ENCODE measurements at regions not wholly inside any gene's neighbourhood (a gene's known extent, or its start where the extent isn't known, plus 50 kb on each side); places are given as distances from the start of the nearest gene placed in this dataset.
A peak's percentile ranks its signal among the peaks of the same experiment; 100 is the strongest.

DNA sequence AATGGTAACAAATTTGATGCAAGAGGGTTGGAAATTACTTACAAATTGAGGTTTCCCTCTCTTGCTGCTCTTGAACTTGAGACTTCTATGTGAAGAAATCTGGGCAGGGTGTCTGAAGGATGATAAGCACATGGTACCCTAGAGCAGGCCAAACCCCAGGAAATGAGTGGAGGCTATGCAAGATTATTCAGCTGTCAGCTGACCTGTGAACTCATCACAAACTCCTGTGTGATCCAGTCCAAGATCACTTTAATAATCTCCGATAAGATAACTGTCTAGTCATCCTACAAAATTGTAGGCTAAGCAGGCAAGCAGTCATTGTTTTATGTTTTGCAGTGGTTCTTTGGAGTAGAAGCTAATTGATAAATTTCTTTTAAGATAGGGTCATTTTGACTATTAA is 213.1 kb downstream of the BTBD3 start:
- no peak for DNase-seq

DNA sequence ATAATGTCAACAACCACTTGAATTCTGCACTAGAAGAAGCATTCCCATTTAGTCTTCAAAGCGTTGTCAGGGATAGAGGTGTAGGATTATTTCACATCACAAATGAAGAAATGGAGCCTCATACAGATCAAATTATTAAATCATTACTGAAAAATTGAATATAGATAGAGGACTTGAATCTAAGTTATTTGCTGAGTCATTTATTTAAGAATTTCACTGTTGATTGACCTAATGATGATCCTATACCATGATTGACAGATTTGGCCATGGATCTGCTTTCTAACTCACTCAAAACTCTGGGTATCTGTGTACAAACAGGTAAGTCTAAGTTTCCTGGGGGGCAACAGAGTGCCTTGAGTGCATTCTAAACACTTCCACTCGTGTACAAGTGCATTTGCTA is 215.9 kb downstream of the BTBD3 start:
- DNase-seq: no peak

DNA sequence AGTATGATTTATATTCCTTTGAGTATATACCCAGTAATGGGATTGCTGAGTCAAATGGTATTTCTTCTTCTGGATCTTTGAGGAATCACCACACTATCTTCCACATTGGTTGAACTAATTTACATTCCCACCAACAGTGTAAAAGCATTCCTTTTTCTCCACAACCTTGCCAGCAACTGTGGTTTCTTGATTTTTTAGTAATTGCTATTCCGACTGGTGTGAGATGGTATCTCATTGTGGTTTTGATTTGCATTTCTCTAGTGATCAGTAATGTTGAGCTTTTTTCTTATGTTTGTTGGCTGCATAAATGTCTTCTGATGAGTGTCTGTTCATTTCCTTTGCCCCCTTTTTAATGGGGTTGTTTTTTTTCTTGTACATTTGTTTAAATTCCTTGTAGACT is 228.3 kb downstream of the BTBD3 start:
- peak; percentile 67 for DNase-seq

DNA sequence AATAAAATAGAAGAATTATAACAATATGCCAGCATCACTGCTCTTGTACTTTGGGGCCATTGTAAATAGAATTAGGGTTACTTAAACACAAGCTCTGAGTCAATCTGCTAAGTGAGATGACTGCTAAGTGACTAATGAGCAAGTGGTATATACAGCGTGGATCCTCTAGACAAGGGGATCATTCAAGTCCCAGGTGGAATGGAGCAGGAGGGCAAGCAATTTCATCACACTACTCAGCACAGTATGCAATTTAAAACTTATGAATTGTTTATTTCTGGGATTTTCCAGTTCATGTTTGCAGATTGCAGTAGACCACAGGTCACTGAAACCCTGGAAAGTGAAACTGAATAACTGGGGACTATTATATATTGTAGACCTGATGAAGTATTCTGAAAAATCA is 235.3 kb downstream of the BTBD3 start:
- peak; percentile 58 for DNase-seq

DNA sequence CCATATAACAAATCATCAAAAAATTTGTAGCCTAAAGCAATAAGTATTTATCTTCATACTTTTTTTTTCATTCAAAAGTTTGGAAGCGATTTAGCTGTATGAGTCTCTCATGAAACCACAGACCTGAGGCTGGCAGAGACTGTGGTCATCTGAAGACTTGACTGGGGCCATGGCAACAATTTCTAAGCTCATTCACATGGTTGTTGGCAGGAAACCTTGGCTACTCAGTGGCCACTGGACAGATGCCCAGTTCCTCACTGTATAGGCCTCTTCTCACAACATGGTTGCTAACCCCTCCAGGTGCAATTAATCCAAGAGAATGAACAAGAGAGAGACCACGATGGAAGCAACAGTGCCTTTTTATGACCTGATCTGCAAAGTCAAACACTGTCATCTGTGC is 235.9 kb downstream of the BTBD3 start:
- peak; percentile 80 for DNase-seq

DNA sequence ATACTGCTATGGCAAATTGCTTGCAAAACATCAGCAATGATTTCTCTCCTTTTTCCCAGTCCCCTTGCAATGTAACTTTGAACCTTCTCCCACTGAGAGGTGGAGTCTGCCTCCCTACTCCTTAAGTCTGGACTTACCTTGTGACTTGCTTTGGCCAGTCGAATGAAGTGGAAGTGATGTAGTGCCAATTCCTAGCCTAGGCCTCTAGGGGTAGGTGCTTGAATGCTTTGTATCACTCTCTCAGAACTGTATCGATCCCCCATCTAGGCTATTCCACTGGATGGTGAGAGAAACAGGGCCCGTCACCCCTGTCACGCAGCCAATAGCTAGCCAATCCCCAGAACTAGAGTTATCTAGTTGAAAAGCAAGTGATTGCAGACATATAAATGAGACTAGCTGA is 238.6 kb downstream of the BTBD3 start:
- no peak for DNase-seq

DNA sequence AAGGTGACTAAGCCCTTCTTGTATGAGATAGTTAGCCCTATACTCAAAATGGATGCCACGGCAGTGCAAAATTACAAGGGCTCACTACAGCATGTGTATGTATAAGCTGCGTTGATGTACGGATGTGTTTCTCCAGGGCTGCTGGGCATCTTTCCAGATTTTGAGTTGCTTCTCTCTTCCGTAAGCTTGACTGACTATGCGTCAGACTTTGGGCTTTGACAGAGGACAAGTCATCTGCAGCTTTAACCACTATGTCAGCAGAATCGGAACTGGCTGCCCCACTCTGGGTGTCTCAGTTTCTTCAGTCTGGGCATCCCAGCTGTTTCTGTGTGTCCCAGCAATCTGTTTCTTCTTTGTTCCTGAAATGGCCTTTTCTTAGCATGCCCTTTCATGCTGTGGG is 241.6 kb downstream of the BTBD3 start:
- DNase-seq: peak; percentile 82

DNA sequence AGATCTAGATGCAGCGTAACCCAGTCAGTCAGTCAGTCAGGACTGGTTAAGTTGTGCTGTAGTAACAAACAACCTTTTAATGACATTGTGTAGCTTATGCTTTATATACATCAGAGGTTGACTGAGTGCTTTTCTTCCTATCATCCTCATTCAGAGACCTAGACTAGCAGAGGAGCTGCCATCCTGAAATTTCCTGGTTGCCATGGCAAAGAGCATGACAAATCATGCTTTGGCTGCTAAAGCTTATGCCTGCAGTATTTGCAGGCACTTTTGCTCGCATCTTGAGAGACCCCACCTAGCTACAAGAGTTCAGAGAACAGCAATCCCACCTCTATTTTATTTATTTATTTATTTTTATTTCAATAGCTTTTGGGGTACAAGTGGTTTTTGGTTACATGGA is 244.0 kb downstream of the BTBD3 start:
- DNase-seq: no peak

DNA sequence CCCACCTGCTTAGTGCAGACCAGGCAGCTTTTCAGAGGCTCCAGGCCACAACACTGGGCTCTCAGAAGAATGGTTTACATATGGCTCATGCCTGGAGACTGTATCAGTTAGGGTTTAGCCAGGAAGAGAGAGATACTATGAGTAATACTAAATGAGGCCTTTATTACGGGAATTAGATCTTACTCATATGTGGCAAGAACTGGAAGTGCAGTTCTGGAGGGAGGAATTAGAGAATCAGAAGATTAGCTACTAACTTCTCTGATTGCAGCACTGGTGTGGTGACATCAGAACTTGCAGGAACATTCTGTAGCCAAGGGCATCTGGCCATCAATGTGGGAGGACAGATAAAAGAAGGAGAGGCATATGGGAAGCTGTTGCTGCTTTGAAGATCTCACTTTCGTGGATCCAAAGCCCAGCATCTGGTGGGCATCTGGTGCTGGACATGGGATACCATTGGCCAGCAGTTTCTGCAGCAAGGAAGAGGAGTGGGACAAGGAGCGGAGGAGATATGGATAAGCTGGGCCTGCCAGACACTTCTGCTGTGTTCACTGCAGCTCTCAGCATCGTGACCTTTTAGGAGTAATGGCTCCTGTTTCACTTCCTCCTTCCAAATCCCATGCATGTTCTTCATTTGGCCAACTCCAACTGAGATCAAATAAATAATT is 248.5 kb downstream of the BTBD3 start:
- DNase-seq: peak; percentile 95

DNA sequence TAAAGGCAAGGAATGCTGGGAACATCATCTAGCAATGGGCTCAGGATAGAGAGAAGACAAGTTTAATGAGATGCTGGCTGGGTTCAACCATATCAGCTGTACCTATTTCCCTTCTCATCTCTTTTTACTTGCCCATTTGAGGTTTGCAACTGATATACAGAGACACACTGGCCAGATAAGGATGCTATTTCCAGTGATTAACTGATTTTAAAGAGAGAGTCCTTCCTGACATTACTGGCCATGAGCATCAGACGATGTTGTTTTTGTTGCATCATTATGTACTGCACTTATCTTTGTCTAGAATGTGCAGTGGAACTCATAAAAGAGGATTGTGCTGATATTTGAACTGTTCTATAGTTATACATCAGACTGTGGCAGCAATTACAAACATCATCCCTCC is 252.7 kb downstream of the BTBD3 start:
- DNase-seq: no peak

DNA sequence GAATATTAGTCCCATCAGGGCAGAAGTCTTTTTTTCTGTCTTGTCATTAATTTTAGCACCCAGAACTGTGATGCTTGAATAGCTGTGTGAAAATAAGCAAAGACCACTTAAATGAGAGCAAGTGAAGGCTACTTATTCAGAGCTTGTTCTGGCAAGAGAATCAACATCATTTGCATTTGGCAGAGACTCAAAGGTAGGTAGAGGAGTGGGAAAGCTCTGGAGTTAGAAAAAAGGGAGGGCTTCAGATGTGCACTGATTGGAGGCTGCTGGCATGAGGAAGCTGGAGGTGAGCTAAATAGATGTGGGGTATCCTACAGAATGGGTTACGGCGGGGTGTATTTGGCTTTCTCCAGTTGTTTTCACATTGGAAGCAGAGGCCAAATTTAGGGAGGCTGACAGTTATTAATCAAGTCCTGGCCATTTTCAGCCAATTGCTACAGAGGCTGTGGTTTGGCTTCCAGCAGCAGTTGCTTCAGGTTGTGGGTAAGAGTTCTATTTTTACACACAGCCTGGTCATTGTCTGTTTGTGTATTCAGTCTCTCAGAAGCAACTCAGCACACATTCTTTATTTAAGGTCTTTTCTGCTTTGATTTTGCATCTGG is 254.3 kb downstream of the BTBD3 start:
- peak; percentile 94 for DNase-seq

DNA sequence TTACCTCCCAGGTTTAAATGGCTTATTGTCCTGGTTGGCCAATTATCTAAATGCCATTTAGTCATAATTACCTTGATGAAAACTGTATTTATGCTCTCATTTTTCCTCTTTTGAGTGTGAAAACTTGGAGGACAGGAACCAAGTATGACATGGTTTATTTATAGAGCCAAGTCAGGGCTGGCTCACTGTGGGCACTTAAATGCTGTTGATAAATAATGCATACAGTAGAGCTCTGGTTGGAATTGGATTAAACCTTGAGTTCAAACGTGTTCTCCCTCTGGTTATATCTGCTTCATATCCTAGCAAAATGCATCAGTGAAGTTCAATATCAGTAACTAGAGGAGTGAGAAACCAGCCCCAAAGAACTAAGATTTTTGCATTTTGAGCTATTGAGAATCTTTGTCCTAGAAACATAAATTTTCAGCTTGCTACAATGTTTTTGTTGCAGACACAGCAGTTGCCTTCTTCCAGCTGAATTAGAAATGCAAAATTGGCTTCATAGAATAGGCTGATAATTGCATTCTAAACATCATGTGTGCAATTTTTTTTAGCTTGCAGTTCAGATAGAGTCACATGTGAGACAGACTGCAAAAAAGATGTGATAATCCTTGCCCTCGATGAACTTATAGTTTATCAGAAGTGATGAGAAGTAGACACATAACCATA is 255.8 kb downstream of the BTBD3 start:
- DNase-seq: no peak

DNA sequence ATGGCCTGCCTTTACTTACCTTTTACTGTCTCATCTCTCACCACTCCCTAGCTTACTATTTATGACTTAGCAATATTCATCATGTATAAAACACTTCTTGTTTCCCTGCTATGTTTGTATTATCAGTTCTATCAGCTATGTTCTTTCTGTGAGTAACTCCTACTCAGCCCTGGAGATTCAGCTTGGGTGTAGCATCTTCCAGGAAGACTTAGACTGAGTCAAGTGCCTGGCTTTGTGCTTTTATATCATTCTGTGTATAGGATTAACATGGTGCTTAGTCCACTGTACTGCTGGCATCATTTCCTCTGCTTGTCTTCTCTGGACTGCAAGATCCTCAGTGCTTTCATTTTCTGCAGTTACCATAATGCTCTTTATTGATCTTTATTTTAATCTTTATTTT is 257.8 kb downstream of the BTBD3 start:
- no peak for DNase-seq

DNA sequence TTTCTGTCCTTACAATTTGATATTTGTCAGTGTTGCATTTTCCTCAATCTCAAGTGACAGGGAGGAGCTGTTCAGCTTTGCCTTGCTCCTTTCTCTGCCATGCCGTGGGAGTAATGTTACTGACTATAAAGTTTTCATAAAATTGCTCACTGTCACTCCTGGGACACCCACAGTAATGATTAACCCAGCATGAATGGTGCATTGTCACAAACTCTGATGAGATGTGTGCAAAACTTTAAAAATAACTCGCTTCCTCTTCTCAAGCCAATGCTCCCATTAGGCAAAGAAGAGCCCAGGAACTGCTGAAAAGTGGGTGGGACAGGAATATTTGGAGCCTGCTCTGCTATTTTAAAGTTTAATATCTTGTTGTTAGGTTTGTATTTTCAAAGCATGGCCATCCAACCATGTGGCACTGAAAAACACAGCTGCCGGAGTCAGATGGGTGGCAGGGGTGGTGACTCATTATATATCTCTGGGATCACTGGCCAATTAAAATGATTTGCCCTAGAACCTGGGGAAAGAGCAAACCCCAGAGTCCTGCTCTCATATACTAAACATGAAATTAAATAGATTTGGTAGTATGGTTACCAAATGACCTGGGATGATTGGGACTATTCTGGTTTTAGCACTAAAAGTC is 260.1 kb downstream of the BTBD3 start:
- no peak for DNase-seq

DNA sequence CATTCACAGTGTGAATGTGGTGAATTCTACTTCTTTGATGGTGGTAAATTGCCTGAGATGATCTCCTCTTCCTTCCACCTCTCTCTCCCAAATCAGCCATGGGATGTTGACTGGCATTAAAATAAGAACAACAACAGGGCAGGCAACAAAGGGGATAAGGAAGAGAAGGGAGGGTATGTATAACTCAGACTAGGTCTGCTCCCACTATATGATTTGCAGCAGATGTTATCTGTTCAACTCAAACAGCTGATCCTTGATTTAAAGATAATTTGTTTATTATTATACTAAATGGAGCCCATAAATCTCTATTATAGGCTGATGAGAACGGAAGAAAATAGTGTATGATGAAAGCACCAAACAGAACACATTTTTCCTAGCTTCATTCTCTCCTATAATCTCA is 262.0 kb downstream of the BTBD3 start:
- no peak for DNase-seq

DNA sequence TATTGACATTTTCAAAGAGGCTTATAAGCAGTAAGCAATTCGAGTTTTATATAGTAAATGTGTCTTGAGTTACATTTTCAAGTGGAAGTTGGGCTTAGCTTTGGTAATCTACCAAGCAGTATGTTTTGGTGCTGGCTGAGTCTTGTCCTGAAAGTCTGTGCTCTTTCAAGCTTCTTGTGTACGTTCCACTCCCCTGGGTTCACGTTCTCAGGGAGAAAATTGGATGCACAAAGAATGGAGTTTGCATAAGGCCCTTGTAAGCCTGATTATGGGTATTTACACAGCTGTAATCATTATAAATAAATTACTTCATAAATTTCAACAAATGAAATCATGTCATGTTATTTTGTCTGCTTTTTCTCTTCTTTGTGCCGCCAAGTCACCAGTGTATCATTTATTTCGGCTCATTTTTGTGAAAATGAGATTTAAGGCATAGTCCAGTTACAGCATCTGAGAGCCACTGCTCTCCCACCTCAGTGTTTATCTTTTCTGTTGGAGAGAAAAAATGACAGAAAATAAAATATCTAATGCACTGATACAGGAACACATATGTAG is 262.5 kb downstream of the BTBD3 start:
- DNase-seq: no peak

DNA sequence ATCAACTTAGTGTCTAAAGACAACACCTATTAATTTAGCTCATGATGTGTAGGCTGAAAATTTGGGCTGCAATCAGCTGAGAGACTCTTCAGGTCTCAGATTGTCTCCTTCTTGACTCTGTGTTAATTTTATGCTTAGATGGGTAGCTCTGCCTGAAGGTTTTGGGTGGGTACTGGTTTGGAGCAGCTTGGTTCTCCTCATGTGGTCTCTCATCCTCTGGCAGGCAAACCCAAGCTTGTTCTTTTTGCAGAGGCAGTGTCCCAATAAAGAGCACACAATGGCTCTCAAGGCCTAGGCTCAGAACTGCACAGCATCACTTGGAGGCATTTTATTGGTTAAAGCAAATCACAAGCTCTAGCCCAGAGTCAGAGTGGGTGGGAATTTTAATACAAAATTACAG is 280.6 kb downstream of the BTBD3 start:
- no peak for DNase-seq

DNA sequence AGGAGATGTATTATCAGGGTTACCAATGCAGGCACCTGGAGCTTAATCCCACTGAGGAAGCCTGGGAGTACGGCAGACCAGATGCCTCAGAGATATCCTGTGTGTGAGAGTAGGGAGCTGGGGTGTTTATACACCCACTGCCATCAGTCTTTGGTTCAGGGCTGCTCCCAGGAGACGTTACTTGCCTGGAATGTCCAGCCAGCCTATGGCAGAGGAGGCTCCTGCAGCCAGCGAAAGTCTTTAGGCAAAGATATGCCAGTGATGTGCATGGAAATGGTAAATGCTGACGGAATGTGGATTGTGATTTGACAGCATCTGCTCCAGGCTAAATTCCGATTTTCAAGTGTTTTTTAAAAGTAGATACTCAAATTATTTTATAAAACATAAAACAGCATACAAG is 282.0 kb downstream of the BTBD3 start:
- no peak for DNase-seq

DNA sequence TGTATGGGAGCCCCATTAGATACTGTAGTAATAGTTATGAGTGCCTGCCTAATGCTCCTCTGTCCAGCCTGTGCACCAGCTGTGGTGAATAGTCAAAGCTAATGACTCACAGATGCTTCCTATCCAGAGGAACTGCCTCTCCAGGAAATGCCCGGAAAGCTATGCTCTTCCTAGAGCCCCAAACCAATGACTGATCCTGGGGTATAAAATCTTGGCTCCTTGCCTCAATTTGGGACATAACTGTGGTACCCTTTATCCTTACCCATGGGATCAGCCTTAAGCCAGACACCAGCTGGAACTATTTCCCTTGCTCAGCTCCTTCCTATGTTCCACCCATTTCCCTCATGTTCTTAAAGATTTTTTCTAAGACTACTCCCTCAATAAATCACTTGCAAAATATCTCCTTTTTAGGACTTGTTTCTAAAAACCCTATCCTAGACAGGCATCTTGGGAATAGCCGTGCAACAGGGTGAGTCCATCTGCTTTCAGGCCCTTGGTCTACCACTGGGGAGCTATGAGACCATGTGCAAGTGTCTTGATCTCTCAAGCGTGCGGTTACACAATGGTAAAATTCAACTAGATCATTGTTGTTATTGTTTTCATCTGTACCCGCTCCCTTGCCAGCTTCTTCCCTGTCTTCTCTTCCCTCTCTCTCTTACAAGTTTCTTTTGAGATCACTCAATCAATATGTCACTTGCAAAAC is 283.7 kb downstream of the BTBD3 start:
- peak; percentile 77 for DNase-seq

DNA sequence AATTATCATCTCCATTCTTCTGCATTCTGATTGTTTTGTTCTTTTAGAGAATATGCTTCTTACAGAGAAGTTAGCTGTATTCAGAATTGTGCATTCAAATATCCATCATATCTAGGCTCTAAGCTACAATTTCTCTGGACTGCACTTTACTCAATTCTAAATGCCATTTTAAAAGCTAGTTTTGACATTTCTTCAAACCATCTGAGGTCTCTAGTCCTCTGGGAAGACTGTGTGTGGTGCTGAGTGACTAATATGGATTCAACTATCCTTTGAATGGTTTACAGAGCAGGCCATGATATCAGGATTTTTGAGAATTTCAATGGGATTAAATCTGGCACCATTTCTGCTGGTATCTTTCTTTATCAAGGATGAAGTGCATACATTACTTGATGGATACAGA is 285.7 kb downstream of the BTBD3 start:
- DNase-seq: no peak

DNA sequence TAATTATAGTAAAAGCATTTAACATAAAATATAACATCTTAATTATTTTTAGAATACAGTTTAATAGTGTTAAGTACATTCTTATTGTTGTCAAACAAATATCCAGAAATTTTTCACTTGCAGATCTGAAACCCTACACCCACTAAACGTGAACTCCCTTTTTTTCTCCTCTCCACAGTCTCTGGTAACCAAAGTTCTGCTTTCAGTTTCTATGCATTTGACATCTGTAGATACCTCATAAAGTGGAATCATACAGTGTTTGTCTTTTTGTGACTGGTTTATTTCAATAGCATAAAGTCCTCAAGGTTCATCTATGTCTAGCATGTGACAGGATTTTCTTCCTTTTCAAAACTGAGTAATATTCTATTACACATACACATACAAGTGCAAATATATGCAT is 286.3 kb downstream of the BTBD3 start:
- no peak for DNase-seq

DNA sequence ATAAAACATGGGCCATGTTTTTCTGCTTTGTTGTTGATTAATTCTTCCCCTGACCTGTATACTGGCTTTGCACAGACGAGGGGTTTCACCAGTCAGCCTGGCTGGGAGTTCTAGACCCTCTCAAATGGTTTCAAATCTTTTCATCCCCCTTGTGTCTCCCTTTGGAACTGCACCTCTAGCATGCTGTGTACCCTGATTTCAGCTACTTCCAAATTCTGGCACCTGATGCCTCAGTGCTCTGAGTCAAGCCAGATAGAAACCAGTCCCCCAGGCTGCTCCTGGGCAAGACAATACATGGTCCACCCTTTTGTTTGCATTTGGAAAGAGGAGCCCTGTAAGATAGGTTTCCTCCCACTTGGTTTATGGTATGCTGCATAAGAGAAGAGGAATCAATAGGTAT is 290.2 kb downstream of the BTBD3 start:
- DNase-seq: peak; percentile 53

DNA sequence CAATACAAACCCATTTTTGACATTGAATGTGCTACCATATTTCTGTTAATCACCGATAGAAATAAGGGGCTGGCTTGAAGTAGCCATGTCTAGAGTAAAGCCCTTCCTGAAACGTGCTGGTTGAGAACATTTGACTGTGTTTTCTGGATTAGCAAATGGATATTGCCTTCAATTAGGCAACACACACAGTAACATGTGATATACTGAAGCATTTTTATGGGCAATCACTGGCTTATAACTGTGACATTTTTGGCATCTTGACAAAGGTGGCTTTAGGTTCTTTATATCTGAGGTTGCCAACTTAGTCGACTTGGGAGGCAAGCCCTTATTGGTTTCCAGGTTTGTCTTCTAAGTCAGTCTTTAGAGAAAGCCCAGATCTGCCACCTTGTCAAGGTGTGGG is 292.9 kb downstream of the BTBD3 start:
- DNase-seq: no peak
